ENCODE measurements at regions not wholly inside any gene's neighbourhood (a gene's known extent, or its start where the extent isn't known, plus 50 kb on each side); places are given as distances from the start of the nearest gene placed in this dataset.

DNA sequence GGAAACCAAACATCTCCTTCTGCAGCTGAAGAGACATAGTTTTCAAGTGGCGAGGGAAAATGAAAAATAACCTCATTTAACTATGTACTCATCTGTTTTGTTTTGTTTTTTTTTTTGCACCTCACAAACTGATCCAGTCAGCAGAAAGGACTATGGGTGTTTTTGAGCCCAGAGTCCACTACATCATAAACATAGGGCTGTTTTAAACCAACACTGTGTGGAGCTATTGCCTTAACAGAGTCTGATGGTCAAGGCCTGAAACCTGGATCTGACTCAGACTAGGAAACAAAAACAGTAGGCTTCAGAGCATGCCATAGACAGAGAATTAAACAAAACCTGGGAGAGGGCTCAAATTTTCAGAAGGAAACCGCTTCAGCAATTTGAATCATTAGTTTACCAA lies 99.3 kb upstream of the FSHB start:
- no peak for TF ChIP-seq POLR2A (IDR thresholded peaks at IDR 0.05)
- TF ChIP-seq, protein P1, sequence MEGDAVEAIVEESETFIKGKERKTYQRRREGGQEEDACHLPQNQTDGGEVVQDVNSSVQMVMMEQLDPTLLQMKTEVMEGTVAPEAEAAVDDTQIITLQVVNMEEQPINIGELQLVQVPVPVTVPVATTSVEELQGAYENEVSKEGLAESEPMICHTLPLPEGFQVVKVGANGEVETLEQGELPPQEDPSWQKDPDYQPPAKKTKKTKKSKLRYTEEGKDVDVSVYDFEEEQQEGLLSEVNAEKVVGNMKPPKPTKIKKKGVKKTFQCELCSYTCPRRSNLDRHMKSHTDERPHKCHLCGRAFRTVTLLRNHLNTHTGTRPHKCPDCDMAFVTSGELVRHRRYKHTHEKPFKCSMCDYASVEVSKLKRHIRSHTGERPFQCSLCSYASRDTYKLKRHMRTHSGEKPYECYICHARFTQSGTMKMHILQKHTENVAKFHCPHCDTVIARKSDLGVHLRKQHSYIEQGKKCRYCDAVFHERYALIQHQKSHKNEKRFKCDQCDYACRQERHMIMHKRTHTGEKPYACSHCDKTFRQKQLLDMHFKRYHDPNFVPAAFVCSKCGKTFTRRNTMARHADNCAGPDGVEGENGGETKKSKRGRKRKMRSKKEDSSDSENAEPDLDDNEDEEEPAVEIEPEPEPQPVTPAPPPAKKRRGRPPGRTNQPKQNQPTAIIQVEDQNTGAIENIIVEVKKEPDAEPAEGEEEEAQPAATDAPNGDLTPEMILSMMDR (IDR thresholded peaks at IDR 0.05), result no peak
- no peak for TF ChIP-seq POLR2AphosphoS5 (IDR thresholded peaks at IDR 0.05)
- no peaks in the 10 kb centered on the region for H3K36me3 ChIP-seq
- DNase-seq (ENCODE audit: low spot score in 2 of 2), result no peak
- H3K27ac ChIP-seq, result no peak overlapping the region
- H3K27me3 ChIP-seq, result no peaks in the 10 kb centered on the region
- H3K4me1 ChIP-seq, result no peaks in the 10 kb centered on the region
- intact Hi-C loops (cut with DNase I; ENCODE audit: low total_unique reads), result loop anchor here (5.0 kb wide), 2 partner anchors 236 to 1304 kb away; no protein-coding TSS in a partner anchor
- no peak overlapping the region for H3K4me3 ChIP-seq
- no peaks in the 10 kb centered on the region for H3K9me3 ChIP-seq

DNA sequence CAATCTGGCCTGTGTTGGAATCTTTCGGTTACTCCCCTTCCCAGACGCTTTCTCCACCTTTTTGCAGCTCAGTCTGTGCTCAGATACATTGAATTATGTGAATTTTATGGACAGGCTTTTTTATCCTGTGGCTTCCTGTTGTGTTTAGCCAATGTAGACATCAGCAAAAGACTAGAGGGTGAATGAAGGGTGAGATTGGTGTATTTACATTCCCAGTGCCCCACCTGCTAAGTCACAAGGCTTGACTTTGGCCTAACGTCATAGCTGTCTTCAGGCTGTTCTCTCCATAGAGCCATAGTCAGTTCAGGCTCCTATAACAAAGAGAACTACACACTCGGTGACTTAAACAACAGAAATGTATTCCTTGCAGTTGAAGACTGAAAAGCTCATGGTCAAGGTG lies 97.5 kb upstream of the FSHB start:
- Histone ChIP-seq H3K4me1 (no peaks in the 10 kb centered on the region), H3K4me3 (no peak overlapping the region), H3K27ac (no peak overlapping the region), H3K9me3 (no peaks in the 10 kb centered on the region), H3K36me3 (no peaks in the 10 kb centered on the region), H3K27me3 (no peaks in the 10 kb centered on the region)
- TF ChIP-seq POLR2A (IDR thresholded peaks at IDR 0.05), result no peak
- TF ChIP-seq POLR2AphosphoS5 (IDR thresholded peaks at IDR 0.05), result no peak
- TF ChIP-seq, protein P1 (IDR thresholded peaks at IDR 0.05), result no peak
- no peak for DNase-seq (ENCODE audit: low spot score in 2 of 2)
- intact Hi-C loops (cut with DNase I; ENCODE audit: low total_unique reads), result loop anchor here (5.0 kb wide), 2 partner anchors 234 to 1306 kb away; no protein-coding TSS in a partner anchor

DNA sequence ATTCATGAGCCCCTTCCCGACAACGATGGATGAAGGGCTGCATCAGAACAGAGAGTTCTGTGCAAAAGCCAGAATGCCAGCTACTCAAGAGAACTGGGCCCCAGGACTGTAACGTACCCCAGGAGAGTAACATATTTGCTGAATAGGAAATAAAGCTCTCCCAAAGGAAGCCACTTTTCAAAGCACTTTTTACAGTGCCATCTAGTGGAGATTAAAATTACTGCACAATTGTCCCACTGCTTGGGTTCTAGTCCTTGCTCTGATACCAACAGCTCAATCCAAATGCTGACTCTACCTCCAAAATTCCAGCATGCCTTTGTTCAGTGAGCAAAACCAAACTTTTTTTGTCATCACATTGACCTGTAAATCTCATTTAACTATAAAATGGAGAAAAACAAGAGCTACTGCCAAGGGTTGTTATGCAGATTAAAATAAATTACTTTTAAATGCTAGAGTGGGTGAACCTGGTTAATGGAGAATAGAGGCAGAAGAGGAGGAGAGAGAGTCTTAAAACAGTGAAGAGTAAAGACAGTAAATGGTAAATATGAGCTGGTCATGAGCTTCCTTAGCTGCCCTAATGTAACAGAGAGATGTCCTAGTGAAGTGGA lies 87.6 kb upstream of the FSHB start:
- Histone ChIP-seq H3K4me3 (no peak overlapping the region), H3K27ac (no peak overlapping the region), H3K27me3 (no peaks in the 10 kb centered on the region), H3K4me1 (no peaks in the 10 kb centered on the region), H3K36me3 (no peaks in the 10 kb centered on the region), H3K9me3 (no peaks in the 10 kb centered on the region)
- intact Hi-C loops (cut with DNase I; ENCODE audit: low total_unique reads), result no loop called here
- DNase-seq (ENCODE audit: low spot score in 2 of 2), result no peak
- TF ChIP-seq POLR2A (IDR thresholded peaks at IDR 0.05) (no peak), POLR2AphosphoS5 (IDR thresholded peaks at IDR 0.05) (no peak)
- TF ChIP-seq, protein P1 (IDR thresholded peaks at IDR 0.05), result peak in 2 of 3 donors; percentile 32 to 46

GRCh38 chr11:30147293-30147692 lies 83.5 kb upstream of the FSHB start:
- TF ChIP-seq POLR2AphosphoS5 (IDR thresholded peaks at IDR 0.05) (no peak), POLR2A (IDR thresholded peaks at IDR 0.05) (no peak)
- Histone ChIP-seq H3K4me3 (no peak overlapping the region), H3K4me1 (no peaks in the 10 kb centered on the region), H3K27me3 (no peaks in the 10 kb centered on the region), H3K27ac (no peak overlapping the region), H3K36me3 (no peaks in the 10 kb centered on the region), H3K9me3 (no peaks in the 10 kb centered on the region)
- no peak for DNase-seq (ENCODE audit: low spot score in 2 of 2)
- intact Hi-C loops (cut with DNase I; ENCODE audit: low total_unique reads), result no loop called here

GRCh38 chr11:30149998-30150397 lies 80.8 kb upstream of the FSHB start:
- no peaks in the 10 kb centered on the region for H3K4me1 ChIP-seq
- intact Hi-C loops (cut with DNase I; ENCODE audit: low total_unique reads), result no loop called here
- H3K36me3 ChIP-seq, result no peaks in the 10 kb centered on the region
- TF ChIP-seq POLR2AphosphoS5 (IDR thresholded peaks at IDR 0.05) (no peak), POLR2A (IDR thresholded peaks at IDR 0.05) (no peak)
- TF ChIP-seq, protein P1 (IDR thresholded peaks at IDR 0.05), result no peak
- no peak for DNase-seq (ENCODE audit: low spot score in 2 of 2)
- H3K27me3 ChIP-seq, result no peaks in the 10 kb centered on the region
- H3K4me3 ChIP-seq, result no peak overlapping the region
- no peak overlapping the region for H3K27ac ChIP-seq
- H3K9me3 ChIP-seq, result no peaks in the 10 kb centered on the region
